NCI-H345 treated with DMSO at 0.1 percent for 48 hours (cell line): ENCODE measurements at regions not wholly inside any gene's neighbourhood (a gene's known extent, or its start where the extent isn't known, plus 50 kb on each side); places are given as distances from the start of the nearest gene placed in this dataset.
A peak's percentile ranks its signal among the peaks of the same experiment; 100 is the strongest.

Experiments
- DNase-seq: peaks from one replicate; lab custom pipeline; 2025; ENCODE audit not compliant: unreplicated experiment; lab: John Stamatoyannopoulos, UW

DNA sequence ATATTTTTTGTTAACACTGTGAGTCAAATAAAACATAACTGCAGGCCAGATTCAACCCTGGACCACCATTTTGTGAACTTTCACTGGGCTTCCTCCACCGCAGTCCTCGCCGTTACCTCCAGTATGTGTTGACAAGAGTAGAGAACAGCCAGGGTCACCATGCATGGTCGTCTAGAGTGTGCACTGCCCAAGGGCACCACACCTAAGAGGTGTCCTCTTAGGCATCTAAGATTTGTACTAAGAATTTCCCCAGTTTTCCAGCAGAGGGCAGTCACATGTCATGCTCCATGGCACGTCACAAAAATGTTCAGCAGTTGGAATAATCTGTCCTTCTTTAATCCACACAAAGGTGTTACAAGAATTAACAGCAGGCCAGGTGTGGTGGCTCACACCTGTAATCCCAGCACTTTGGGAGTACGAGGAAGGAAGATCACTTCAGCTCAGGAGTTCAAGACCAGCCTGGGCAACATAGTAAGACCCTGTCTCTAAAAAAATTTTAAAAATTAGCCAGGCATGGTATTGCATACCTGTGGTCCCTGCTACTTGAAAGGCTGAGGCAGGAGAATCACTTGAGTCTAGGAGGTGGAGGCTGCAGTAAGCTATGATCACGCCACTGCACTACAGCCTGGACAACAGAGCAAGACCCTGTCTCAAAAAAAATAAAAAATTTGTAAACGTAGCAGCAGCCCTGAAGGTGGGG, 71.2 kb upstream of the FOXK1 start:
- peak; percentile 55 for DNase-seq

DNA sequence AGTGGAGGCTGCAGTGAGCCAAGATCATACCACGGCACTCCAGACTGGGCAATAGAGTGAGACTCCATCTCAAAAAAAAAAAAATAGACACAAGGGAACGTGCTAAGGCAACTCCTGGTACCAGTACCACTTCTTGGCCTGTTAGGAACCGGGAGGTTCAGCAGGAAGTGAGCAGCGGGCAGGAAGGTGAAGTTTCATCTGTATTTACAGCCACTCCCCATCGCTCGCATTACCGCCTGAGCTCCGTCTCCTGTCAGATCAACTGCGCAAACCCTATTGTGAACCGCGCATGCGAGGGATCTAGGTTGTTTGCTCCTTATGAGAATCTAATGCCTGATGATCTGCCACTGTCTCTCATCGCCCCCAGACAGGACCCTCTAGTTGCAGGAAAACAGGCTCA, 69.9 kb upstream of the FOXK1 start:
- no peak for DNase-seq

DNA sequence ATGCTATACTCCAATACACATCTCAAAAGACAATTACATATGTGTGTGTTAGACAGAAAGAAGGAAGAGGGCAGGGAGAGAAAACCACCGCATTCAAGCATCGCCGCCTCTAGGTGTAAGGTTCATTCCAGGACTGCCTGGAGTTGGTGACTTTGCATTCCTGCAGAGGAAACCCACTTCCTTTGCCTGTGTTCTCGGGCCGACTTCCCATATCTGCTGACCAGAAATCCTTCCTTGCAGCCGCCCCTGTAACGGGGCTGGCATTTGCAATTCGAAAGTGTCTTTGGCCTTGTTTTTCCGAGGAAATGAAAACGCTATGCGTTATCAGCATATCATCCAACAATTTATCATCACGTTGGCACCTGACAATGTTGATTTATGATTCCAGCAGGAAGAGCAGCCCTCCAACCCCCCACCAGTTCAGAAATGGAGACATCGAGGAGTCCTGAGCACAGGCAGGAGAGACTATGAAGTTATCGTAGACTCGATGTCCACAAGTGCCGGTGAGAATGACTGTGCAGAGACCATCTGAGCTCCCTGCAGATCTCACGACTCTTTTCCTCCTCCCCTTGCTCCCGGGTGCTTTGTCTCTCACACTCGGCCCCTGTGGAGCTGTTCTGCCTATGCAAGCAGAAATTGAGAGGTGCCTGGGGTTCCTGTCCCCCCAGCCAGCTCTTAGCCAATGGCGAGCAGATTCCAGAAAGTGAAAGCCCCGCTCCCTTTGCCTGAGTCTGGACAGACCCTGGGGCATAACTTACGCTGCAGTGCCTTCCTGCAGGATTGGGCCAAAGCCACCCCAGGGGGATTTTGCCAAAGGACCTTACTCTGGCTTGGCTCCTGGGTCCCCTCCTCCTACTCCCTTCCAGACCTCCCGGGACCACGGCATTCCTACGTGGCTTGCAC, 68.9 kb upstream of the FOXK1 start:
- DNase-seq, result no peak

DNA sequence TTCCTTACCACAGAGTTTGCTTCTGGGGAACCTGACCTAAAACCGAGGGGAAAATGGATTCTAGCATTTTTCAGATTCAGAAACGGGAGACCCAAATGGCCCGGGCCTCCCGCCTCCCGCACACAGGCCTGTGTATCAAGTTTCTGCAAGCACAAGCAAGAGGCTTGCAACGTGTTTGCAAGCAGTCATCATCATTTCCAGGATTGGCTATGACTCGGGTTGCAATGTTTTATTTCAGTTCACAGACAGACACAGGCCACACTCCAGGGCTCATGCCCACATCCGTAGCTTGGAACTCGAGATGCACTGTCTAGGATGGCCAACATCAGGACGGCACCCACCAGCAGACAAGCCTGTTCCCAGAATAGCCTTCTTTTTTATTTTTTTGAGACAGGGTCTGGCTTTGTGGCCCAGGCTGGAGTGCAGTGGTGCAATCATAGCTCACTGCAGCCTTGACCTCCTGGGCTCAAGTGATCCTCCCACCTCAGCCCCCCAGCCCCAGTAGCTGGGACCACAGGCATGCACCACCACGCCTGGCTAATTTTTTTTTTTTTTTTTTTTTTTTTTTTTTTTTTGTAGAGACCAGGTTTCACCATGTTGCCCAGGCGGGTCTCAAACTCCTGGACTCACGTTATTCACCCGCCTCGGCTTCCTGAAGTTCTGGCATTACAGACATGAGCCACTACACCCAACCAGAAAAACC, 68.1 kb upstream of the FOXK1 start:
- no peak for DNase-seq

DNA sequence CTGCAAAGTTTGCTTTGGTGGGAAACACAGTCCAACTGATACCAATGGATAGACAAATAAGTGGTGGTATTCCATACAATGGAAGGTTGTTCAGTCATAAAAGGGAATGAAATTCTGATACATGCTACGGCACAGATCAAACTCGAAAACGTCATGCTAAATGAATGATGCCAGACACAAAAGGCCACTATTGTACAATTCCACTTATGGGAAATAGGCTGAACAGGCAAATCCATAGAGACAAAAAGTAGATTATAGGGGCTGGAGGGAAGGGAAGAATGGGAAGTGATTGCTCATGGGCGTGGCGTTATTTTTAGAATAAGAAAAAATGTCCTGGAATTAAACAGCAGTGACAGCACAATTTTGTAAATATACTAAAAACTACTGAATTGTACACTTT, 66.0 kb upstream of the FOXK1 start:
- no peak for DNase-seq

DNA sequence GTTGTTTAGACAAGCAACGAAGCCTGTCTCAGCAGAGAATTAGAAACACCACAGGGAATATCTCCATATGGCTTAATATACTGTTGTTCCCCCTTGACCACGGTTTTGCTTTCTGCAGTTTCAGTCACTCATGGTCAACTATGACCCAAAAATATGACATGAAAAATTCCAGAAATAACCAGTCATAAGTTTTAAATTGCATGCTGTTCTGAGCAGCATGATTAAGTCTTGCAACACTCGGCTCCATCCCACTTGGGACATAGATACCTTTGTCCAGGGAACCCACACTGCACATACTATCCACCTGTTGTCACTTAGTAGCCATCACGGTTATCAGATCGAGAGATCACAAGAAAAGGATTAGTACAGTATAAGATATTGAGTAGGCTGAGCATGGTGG, 60.7 kb upstream of the FOXK1 start:
- no peak for DNase-seq

DNA sequence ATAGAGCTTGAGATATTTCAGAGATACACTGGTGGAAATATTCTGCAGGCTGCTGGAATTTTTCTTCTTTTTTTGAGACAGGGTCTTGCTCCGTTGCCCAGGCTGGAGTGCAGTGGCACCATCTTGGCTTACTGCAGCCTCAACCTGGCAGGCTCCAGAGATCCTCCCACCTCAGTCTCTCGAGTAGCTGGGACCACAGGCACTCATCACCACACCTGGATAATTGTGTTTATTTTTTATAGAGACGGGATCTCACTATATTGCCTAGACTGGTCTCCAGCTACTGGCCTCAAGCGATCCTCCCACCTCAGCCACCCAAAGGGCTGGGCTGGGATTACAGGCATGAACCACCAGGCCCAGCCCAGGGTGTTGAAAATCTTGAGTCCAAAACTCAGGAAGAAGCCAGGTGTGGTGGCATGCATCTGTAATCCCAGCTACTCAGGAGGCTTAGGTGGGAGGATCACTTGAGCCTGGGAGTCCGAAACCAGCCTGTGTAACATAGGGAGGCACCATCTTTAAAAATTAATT, 55.7 kb upstream of the FOXK1 start:
- no peak for DNase-seq

DNA sequence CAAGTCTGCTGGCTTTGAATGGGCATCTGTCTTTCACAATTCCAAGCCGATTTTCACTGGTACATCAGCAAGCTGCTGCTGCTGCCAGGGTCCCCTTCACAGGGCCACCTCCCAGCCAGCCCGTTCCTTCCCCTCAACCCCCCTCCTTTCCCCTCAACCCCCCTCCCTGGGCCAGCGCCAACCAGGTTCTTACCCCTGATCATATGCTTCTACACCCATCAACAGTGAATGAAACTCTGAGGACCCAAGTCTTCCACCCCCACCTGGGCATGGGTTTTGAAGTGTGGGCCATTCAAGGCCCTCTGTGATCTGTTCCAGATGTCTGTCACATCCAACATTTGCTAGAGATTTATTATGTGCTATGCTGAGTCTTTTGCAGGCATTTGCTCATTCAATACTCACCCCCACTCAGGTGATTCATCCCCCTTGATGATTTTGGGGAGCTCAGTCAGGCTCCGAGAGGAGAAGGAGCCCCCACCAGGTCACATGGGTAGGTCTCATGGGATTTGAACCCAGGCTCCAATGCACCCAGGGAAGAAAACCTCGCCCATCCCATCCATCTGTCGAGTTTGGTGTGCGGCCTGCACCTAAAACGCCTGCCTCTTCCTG, 52.7 kb upstream of the FOXK1 start:
- no peak for DNase-seq

DNA sequence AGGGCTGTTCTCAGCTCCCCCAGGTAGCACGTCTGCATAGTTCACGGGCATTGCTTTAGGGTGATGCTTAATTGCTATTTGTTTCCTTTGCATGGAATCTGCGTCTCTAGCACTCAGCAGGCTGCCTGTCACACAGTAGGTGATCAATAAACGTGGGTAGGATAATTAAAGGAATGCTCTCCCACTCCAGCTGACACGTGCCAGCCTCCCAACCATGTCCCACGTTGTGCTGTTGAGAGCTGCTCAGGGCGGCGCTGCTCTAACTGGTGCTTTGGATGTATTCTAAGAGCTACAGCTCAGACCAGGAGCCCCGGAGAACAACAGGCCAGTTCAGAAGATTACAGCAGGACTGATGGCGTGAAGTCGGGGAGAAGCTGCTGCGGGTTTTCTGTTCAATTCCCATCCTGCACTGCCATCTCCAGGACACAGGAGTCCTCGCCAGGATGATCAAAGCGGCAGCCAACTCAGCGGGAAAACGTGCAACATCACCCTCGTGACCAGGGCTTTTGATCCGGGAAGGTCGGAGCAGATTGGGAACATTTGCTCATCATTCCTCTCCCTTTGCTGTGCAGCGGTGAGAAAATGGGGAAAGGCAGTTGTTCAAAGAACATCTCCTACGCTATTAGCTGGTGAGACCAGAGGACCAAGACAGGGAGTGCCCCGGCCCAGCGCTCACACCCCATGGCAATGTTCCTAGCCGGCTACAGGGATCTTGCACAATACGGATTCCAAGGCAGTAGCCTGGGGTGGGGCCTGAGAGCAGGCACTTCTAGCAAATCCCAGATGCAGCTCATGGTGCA, 50.5 kb upstream of the FOXK1 start:
- no peak for DNase-seq
